ENCODE measurements at regions not wholly inside any gene's neighbourhood (a gene's known extent, or its start where the extent isn't known, plus 50 kb on each side); places are given as distances from the start of the nearest gene placed in this dataset.

GRCh38 chr13:89845874-89846273, 1501.6 kb upstream of the MIR17HG start:
- Histone ChIP-seq H3K4me2 (no peak overlapping the region), H3K4me1 (no peaks in the 10 kb centered on the region), H3K9me3 (no peaks in the 10 kb centered on the region), H3K4me3 (no peak overlapping the region), H3K27ac (no peak overlapping the region)
- ChIA-PET CTCF (no interaction called here), POLR2A (no interaction called here)
- ATAC-seq: no peak
- no peak for TF ChIP-seq ZSCAN20 (CRISPR knock-in tag; IDR thresholded peaks at IDR 0.05)
- TF ChIP-seq TFCP2L1 (CRISPR knock-in tag; IDR thresholded peaks at IDR 0.05): no peak
- no peak for TF ChIP-seq NPAS2 (CRISPR knock-in tag; IDR thresholded peaks at IDR 0.05; ENCODE audit: borderline replicate concordance)
- TF ChIP-seq CBX2 (IDR thresholded peaks at IDR 0.05; ENCODE audit: borderline replicate concordance, low read depth): no peak
- no peak for TF ChIP-seq HOXB5 (CRISPR knock-in tag; IDR thresholded peaks at IDR 0.05)
- TF ChIP-seq NR3C1 (IDR thresholded peaks at IDR 0.05): no peak
- TF ChIP-seq, protein P1, sequence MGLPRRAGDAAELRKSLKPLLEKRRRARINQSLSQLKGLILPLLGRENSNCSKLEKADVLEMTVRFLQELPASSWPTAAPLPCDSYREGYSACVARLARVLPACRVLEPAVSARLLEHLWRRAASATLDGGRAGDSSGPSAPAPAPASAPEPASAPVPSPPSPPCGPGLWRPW (IDR thresholded peaks at IDR 0.05): no peak
- TF ChIP-seq ESRRA (IDR thresholded peaks at IDR 0.05; ENCODE audit: borderline replicate concordance, low read length): no peak
- TF ChIP-seq MAFK (IDR thresholded peaks at IDR 0.05; ENCODE audit: partially characterized antibody): no peak
- TF ChIP-seq FOSL2 (IDR thresholded peaks at IDR 0.05): no peak
- no peak for TF ChIP-seq FOSL2 (CRISPR knock-in tag; IDR thresholded peaks at IDR 0.05)
- TF ChIP-seq GATA3 (IDR thresholded peaks at IDR 0.05; ENCODE audit: borderline replicate concordance): no peak
- DNase-seq (ENCODE audit: low read depth in 1 of 2, low spot score in 1 of 2): no peak
- 28% methylated on average over 3 of the region's 3 CpGs for WGBS (ENCODE audit: missing lambda C conversion rate)
- no peak for FAIRE-seq

DNA sequence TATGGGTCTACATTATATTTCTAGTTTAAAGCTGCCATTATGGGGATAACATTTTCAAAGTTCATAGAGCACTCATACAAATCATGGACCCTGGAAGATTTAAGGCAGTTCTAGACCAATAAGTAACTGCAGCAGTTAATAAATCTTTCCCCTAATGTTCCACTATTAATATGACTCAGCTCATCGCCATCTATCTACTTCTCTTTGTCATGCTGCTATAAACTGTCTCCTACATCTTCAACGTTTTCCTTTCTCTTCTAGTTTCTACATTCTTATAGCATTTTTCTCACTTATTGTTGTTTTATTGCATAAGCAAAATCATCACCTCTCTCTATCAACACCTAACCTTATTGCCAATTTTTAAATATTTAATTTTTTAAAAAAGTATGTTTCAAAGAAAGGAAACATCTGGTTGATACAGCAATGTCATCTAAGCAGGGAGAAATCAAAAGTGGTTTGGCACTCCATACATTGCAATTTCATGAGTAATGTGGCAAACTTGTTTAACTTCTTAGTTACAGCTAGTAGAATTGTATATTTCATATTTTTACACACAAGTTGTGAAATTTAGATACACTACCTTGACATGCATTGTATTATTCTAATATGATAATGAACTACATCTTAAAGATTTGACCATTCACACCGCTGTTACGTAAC, 1500.4 kb upstream of the MIR17HG start:
- Histone ChIP-seq H3K27ac (no peak overlapping the region), H3K4me2 (no peak overlapping the region), H3K4me3 (no peak overlapping the region), H3K9me3 (no peaks in the 10 kb centered on the region), H3K4me1 (no peaks in the 10 kb centered on the region)
- no peak for FAIRE-seq
- TF ChIP-seq, protein P1 (IDR thresholded peaks at IDR 0.05): no peak
- TF ChIP-seq JUNB (IDR thresholded peaks at IDR 0.05): no peak
- TF ChIP-seq FOSL2 (IDR thresholded peaks at IDR 0.05): no peak
- no peak for TF ChIP-seq FOSL2 (CRISPR knock-in tag; IDR thresholded peaks at IDR 0.05)
- no peak for TF ChIP-seq MAZ (IDR thresholded peaks at IDR 0.05; ENCODE audit: borderline replicate concordance, low read depth, low read length)
- no peak for TF ChIP-seq ZC3H11A (IDR thresholded peaks at IDR 0.05)
- TF ChIP-seq ZFP36 (IDR thresholded peaks at IDR 0.05; ENCODE audit: borderline replicate concordance, partially characterized antibody): no peak
- TF ChIP-seq E2F6 (IDR thresholded peaks at IDR 0.05; ENCODE audit: borderline replicate concordance, low read depth): no peak
- TF ChIP-seq, protein P2, sequence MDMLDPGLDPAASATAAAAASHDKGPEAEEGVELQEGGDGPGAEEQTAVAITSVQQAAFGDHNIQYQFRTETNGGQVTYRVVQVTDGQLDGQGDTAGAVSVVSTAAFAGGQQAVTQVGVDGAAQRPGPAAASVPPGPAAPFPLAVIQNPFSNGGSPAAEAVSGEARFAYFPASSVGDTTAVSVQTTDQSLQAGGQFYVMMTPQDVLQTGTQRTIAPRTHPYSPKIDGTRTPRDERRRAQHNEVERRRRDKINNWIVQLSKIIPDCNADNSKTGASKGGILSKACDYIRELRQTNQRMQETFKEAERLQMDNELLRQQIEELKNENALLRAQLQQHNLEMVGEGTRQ (IDR thresholded peaks at IDR 0.05): no peak
- TF ChIP-seq CHD2 (IDR thresholded peaks at IDR 0.05; ENCODE audit: low read length, partially characterized antibody): no peak
- no peak for TF ChIP-seq RCOR1 (IDR thresholded peaks at IDR 0.05; ENCODE audit: low read depth, low read length)
- TF ChIP-seq, protein P3, sequence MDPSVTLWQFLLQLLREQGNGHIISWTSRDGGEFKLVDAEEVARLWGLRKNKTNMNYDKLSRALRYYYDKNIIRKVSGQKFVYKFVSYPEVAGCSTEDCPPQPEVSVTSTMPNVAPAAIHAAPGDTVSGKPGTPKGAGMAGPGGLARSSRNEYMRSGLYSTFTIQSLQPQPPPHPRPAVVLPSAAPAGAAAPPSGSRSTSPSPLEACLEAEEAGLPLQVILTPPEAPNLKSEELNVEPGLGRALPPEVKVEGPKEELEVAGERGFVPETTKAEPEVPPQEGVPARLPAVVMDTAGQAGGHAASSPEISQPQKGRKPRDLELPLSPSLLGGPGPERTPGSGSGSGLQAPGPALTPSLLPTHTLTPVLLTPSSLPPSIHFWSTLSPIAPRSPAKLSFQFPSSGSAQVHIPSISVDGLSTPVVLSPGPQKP (IDR thresholded peaks at IDR 0.05; ENCODE audit: low read depth, low read length): no peak
- ChIA-PET CTCF (no interaction called here), POLR2A (no interaction called here)
- ATAC-seq: no peak
- no peak for DNase-seq (ENCODE audit: low read depth in 1 of 2, low spot score in 1 of 2)
- 67% methylated on average over 4 of the region's 4 CpGs for WGBS (ENCODE audit: missing lambda C conversion rate)

- DNase-seq (ENCODE audit: low read depth in 1 of 2, low spot score in 1 of 2) (no peak), ATAC-seq (no peak), FAIRE-seq (no peak)
- Histone ChIP-seq H3K9me3 (no peaks in the 10 kb centered on the region), H3K4me3 (no peak overlapping the region), H3K4me2 (no peak overlapping the region), H3K4me1 (no peaks in the 10 kb centered on the region), H3K27ac (no peak overlapping the region)
- ChIA-PET CTCF (no interaction called here), POLR2A (no interaction called here)
- TF ChIP-seq ZSCAN20 (CRISPR knock-in tag; IDR thresholded peaks at IDR 0.05): no peak
- TF ChIP-seq JUN (IDR thresholded peaks at IDR 0.05): no peak
- no peak for TF ChIP-seq CBX2 (IDR thresholded peaks at IDR 0.05; ENCODE audit: borderline replicate concordance, low read depth)
- TF ChIP-seq HOXB5 (CRISPR knock-in tag; IDR thresholded peaks at IDR 0.05): no peak
- no peak for TF ChIP-seq EHMT2 (IDR thresholded peaks at IDR 0.05; ENCODE audit: low read depth)
- no peak for TF ChIP-seq FOSB (CRISPR knock-in tag; IDR thresholded peaks at IDR 0.05)
- TF ChIP-seq TP53 (CRISPR knock-in tag; IDR thresholded peaks at IDR 0.05): no peak
- no peak for TF ChIP-seq REST (IDR thresholded peaks at IDR 0.05)
- TF ChIP-seq NPAS2 (CRISPR knock-in tag; IDR thresholded peaks at IDR 0.05; ENCODE audit: borderline replicate concordance): no peak
- TF ChIP-seq FOSL2 (IDR thresholded peaks at IDR 0.05): no peak
- TF ChIP-seq FOSL2 (CRISPR knock-in tag; IDR thresholded peaks at IDR 0.05): no peak
- TF ChIP-seq BCL3 (IDR thresholded peaks at IDR 0.05): no peak
These were observed 1494.9 kb upstream of the MIR17HG start for GRCh38 chr13:89852570-89852969.
